ENCODE measurements at regions not wholly inside any gene's neighbourhood (a gene's known extent, or its start where the extent isn't known, plus 50 kb on each side); places are given as distances from the start of the nearest gene placed in this dataset.

DNA sequence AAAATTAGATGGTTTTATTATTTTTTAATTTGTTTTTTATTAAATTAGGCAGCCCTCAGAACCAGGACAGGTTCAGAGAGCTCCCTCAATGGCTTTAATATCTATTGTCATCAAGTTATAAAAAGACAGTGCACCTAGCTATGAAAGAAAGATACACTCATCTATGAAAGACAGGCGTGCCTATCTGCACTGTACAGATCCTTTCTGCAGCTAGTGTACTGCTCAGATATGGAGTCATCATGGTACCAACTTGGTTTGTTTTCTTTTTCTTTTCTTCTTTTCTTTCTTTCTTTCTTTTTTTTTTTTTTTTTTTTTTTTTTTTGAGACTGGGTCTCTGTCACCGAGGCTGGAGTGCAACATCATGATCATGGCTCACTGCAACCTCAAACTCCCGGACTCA lies 54.8 kb upstream of the GPBP1 start:
- H3K4me1 ChIP-seq: no peaks in the 10 kb centered on the region
- H3K9me3 ChIP-seq: peaks cover 3% of the 10 kb centered on the region
- DNase-seq (no peak), ATAC-seq (no peak)
- H3K4me3 ChIP-seq: no peak overlapping the region
- TF ChIP-seq, protein P1, sequence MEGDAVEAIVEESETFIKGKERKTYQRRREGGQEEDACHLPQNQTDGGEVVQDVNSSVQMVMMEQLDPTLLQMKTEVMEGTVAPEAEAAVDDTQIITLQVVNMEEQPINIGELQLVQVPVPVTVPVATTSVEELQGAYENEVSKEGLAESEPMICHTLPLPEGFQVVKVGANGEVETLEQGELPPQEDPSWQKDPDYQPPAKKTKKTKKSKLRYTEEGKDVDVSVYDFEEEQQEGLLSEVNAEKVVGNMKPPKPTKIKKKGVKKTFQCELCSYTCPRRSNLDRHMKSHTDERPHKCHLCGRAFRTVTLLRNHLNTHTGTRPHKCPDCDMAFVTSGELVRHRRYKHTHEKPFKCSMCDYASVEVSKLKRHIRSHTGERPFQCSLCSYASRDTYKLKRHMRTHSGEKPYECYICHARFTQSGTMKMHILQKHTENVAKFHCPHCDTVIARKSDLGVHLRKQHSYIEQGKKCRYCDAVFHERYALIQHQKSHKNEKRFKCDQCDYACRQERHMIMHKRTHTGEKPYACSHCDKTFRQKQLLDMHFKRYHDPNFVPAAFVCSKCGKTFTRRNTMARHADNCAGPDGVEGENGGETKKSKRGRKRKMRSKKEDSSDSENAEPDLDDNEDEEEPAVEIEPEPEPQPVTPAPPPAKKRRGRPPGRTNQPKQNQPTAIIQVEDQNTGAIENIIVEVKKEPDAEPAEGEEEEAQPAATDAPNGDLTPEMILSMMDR (IDR thresholded peaks at IDR 0.05): no peak
- no peaks in the 10 kb centered on the region for H3K27me3 ChIP-seq (ENCODE audit: low read depth)
- intact Hi-C loops (cut with DNase I): no loop called here
- no peak overlapping the region for H3K27ac ChIP-seq
- no peaks in the 10 kb centered on the region for H3K36me3 ChIP-seq

DNA sequence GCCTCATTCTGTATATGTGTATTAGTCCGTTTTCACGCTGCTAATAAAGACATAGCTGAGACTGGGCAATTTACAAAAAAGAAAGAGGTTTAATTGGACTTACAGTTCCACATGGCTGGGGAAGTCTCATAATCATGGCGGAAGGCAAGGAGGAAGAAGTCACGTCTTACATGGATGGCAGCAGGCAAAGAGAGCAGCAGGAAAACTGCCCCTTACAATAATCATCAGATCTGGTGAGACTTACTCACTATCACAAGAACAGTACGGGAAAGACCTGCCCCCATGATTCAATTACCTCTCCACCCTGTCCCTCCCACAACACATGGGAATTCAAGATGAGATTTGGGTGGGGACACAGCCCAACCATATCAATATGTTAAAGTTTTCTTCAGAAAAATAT lies 49.8 kb upstream of the GPBP1 start:
- TF ChIP-seq, protein P1 (IDR thresholded peaks at IDR 0.05): no peak
- Histone ChIP-seq H3K27me3 (ENCODE audit: low read depth) (no peaks in the 10 kb centered on the region), H3K4me3 (no peak overlapping the region), H3K27ac (no peak overlapping the region), H3K9me3 (peaks cover 5% of the 10 kb centered on the region), H3K36me3 (no peaks in the 10 kb centered on the region), H3K4me1 (no peaks in the 10 kb centered on the region)
- ATAC-seq: no peak
- DNase-seq: no peak
- intact Hi-C loops (cut with DNase I): no loop called here
